HG03558 (cell line): ENCODE measurements at regions not wholly inside any gene's neighbourhood (a gene's known extent, or its start where the extent isn't known, plus 50 kb on each side); places are given as distances from the start of the nearest gene placed in this dataset.

Experiments
- ATAC-seq: cut with Tn5 transposase; IDR thresholded peaks from one replicate; pipeline ENCODE4 v1.9.1; 2021; ENCODE audit warnings: moderate number of reproducible peaks; ENCODE audit not compliant: unreplicated experiment; ENCODE audit errors: extremely low read depth

DNA sequence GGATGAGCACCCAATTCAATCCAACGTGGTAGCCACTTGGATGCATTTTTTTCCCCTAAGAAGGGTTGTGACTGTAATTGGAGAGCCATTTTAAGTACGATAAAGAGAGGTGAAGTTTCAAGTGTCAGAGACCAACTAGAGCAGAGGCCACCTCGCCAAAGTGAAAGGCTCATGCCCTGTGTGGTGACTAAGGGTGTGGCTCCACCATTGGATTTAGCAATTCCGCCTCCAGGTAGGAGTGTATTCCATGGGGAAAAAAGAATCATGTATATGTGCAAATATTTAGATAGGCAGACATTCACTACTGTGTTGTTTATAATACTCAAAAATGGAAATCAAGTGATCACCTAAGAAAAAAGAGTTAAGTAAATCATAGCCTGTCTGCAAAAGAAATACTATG lies 53.1 kb upstream of the S1PR3 start:
- no peak for ATAC-seq
